ENCODE measurements at regions not wholly inside any gene's neighbourhood (a gene's known extent, or its start where the extent isn't known, plus 50 kb on each side); places are given as distances from the start of the nearest gene placed in this dataset.

GRCh38 chr15:66864871-66865281, 162.8 kb downstream of the SMAD6 start:
- Histone ChIP-seq H3K27ac (ENCODE audit: control insufficient read depth, insufficient read depth, low read length) (no peak overlapping the region), H3K27me3 (ENCODE audit: control insufficient read depth, extremely low read depth, insufficient read depth, low read length) (no peaks in the 10 kb centered on the region), H3K4me2 (ENCODE audit: control insufficient read depth, extremely low read depth, insufficient read depth, low read depth, low read length) (no peak overlapping the region), H2AFZ (ENCODE audit: control insufficient read depth, low read length) (no peak overlapping the region), H3K9ac (ENCODE audit: control insufficient read depth, extremely low read depth, insufficient read depth, low read length) (no peak overlapping the region), H3K79me2 (ENCODE audit: control insufficient read depth, insufficient read depth, low read length) (no peaks in the 10 kb centered on the region), H3K4me3 (ENCODE audit: control insufficient read depth in 2 of 3, extremely low read depth in 1 of 3, insufficient read depth in 2 of 3, low read depth in 1 of 3, low read length in 3 of 3) (no peak overlapping the region), H3K36me3 (ENCODE audit: control insufficient read depth in 2 of 2, extremely low read depth in 1 of 2, insufficient read depth in 2 of 2, low read length in 2 of 2) (no peaks in the 10 kb centered on the region), H3K4me1 (ENCODE audit: control insufficient read depth, extremely low read depth, insufficient read depth, low read length) (peaks cover 8% of the 10 kb centered on the region), H3K9me3 (ENCODE audit: control insufficient read depth, low read depth, low read length) (no peaks in the 10 kb centered on the region), H4K20me1 (ENCODE audit: control insufficient read depth, extremely low read depth, insufficient read depth, low read length) (no peaks in the 10 kb centered on the region), H3K9me1 (ENCODE audit: control insufficient read depth, extremely low read depth, insufficient read depth, low read length) (no peaks in the 10 kb centered on the region)
- TF ChIP-seq CTCF (optimal IDR thresholded peaks at IDR 0.05 in 1 of 3, IDR thresholded peaks at IDR 0.05 in 1 of 3, conservative IDR thresholded peaks at IDR 0.05 in 1 of 3; ENCODE audit: extremely low read depth in 1 of 3, insufficient read depth in 2 of 3, low read length in 3 of 3) (no peak), EZH2 (IDR thresholded peaks at IDR 0.05; ENCODE audit: low read length) (no peak)
- dilution Hi-C loops (cut with MboI; ENCODE audit: extremely low pct_ligation_motif_present, low sequenced_read_pairs): no loop called here
- no peak for DNase-seq (ENCODE audit: low read depth, low spot score)
- FAIRE-seq: no peak

- Histone ChIP-seq H3K27me3 (ENCODE audit: control insufficient read depth, extremely low read depth, insufficient read depth, low read length) (no peaks in the 10 kb centered on the region), H3K36me3 (ENCODE audit: control insufficient read depth in 2 of 2, extremely low read depth in 1 of 2, insufficient read depth in 2 of 2, low read length in 2 of 2) (no peaks in the 10 kb centered on the region), H3K4me1 (ENCODE audit: control insufficient read depth, extremely low read depth, insufficient read depth, low read length) (peaks cover 8% of the 10 kb centered on the region), H3K9me1 (ENCODE audit: control insufficient read depth, extremely low read depth, insufficient read depth, low read length) (no peaks in the 10 kb centered on the region), H3K27ac (ENCODE audit: control insufficient read depth, insufficient read depth, low read length) (no peak overlapping the region), H4K20me1 (ENCODE audit: control insufficient read depth, extremely low read depth, insufficient read depth, low read length) (no peaks in the 10 kb centered on the region), H3K9ac (ENCODE audit: control insufficient read depth, extremely low read depth, insufficient read depth, low read length) (no peak overlapping the region), H3K4me3 (ENCODE audit: control insufficient read depth in 2 of 3, extremely low read depth in 1 of 3, insufficient read depth in 2 of 3, low read depth in 1 of 3, low read length in 3 of 3) (no peak overlapping the region), H2AFZ (ENCODE audit: control insufficient read depth, low read length) (no peak overlapping the region), H3K79me2 (ENCODE audit: control insufficient read depth, insufficient read depth, low read length) (no peaks in the 10 kb centered on the region), H3K9me3 (ENCODE audit: control insufficient read depth, low read depth, low read length) (no peaks in the 10 kb centered on the region), H3K4me2 (ENCODE audit: control insufficient read depth, extremely low read depth, insufficient read depth, low read depth, low read length) (no peak overlapping the region)
- dilution Hi-C loops (cut with MboI; ENCODE audit: extremely low pct_ligation_motif_present, low sequenced_read_pairs): no loop called here
- TF ChIP-seq EZH2 (IDR thresholded peaks at IDR 0.05; ENCODE audit: low read length) (no peak), CTCF (optimal IDR thresholded peaks at IDR 0.05 in 1 of 3, IDR thresholded peaks at IDR 0.05 in 1 of 3, conservative IDR thresholded peaks at IDR 0.05 in 1 of 3; ENCODE audit: extremely low read depth in 1 of 3, insufficient read depth in 2 of 3, low read length in 3 of 3) (no peak)
- FAIRE-seq (no peak), DNase-seq (ENCODE audit: low read depth, low spot score) (no peak)
These were observed 163.9 kb downstream of the SMAD6 start for GRCh38 chr15:66865622-66866611.
